ENCODE measurements at regions not wholly inside any gene's neighbourhood (a gene's known extent, or its start where the extent isn't known, plus 50 kb on each side); places are given as distances from the start of the nearest gene placed in this dataset.

DNA sequence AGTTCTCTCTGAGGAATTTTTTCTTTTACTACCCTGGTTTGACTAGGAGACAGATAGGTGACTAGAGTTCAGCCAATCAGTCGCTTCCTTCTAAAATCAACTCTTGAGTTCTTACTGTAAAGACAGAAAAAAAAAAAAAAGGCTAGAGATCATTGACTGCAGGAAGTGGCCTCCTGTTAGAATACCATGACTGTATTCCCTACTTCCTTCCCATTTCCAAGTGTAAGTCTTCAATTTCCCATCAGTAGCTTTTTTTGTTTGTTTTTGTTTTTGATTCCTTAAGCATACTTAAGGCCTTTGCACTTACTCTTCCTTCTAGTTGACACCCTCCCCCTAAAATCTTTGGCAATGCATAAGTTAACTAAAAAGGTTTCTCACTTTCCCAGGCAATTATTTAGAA, 154.3 kb downstream of the HMHB1 start:
- Mint-ChIP-seq H3K4me1 (no peaks in the 10 kb centered on the region), H3K9me3 (ENCODE audit: insufficient read depth) (no peaks in the 10 kb centered on the region), H3K4me3 (no peak overlapping the region), H3K27ac (no peak overlapping the region), H3K27me3 (peaks cover 7% of the 10 kb centered on the region)
- no peak overlapping the region for H3K27ac ChIP-seq (ENCODE audit: low read length in 2 of 2)
- H3K4me1 ChIP-seq (ENCODE audit: control insufficient read depth in 2 of 2, insufficient read depth in 2 of 2, low read length in 2 of 2): peaks cover 0 to 3% of the 10 kb centered on the region in 2 donors
- DNase-seq (no peak), ATAC-seq (ENCODE audit: low read depth) (no peak)
- H3K36me3 ChIP-seq (replicated peaks in 1 of 2; ENCODE audit: control extremely low read depth in 1 of 2, control insufficient read depth in 1 of 2, extremely low read depth in 1 of 2, insufficient read depth in 2 of 2, low read length in 1 of 2): no peaks in the 10 kb centered on the region
- TF ChIP-seq, protein P1, sequence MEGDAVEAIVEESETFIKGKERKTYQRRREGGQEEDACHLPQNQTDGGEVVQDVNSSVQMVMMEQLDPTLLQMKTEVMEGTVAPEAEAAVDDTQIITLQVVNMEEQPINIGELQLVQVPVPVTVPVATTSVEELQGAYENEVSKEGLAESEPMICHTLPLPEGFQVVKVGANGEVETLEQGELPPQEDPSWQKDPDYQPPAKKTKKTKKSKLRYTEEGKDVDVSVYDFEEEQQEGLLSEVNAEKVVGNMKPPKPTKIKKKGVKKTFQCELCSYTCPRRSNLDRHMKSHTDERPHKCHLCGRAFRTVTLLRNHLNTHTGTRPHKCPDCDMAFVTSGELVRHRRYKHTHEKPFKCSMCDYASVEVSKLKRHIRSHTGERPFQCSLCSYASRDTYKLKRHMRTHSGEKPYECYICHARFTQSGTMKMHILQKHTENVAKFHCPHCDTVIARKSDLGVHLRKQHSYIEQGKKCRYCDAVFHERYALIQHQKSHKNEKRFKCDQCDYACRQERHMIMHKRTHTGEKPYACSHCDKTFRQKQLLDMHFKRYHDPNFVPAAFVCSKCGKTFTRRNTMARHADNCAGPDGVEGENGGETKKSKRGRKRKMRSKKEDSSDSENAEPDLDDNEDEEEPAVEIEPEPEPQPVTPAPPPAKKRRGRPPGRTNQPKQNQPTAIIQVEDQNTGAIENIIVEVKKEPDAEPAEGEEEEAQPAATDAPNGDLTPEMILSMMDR (IDR thresholded peaks at IDR 0.05): no peak
- no peak for TF ChIP-seq EZH2 (IDR thresholded peaks at IDR 0.05; ENCODE audit: borderline replicate concordance, insufficient read depth, low read depth, low read length, poor library complexity, severe bottlenecking)
- intact Hi-C loops (cut with micrococcal nuclease): no loop called here
- no peak overlapping the region for H3K4me2 ChIP-seq (replicated peaks; ENCODE audit: low read depth, low read length, poor library complexity, severe bottlenecking)
- no peaks in the 10 kb centered on the region for H3K9me3 ChIP-seq (ENCODE audit: control extremely low read depth in 1 of 3, control insufficient read depth in 2 of 3, insufficient read depth in 1 of 3, low read length in 2 of 3)
- no peak overlapping the region for H3K4me3 ChIP-seq (ENCODE audit: control extremely low read depth in 1 of 5, extremely low read depth in 1 of 5, insufficient read depth in 1 of 5, low read depth in 2 of 5, low read length in 4 of 5)
- H3K27me3 ChIP-seq (replicated peaks in 1 of 4; ENCODE audit: control extremely low read depth in 1 of 4, control insufficient read depth in 3 of 4, insufficient read depth in 4 of 4, low read length in 3 of 4): peaks cover 0 to 4% (median 0%) of the 10 kb centered on the region in 4 experiments
- no peaks in the 10 kb centered on the region for H3K79me2 ChIP-seq (ENCODE audit: control insufficient read depth, insufficient read depth, low read length)
- no peaks in the 10 kb centered on the region for H4K20me1 ChIP-seq (ENCODE audit: control insufficient read depth, insufficient read depth, low read length, poor library complexity, severe bottlenecking)
- no peak overlapping the region for H3K9ac ChIP-seq (ENCODE audit: low read length)
- CTCF ChIA-PET: no interaction called here
- POLR2A ChIA-PET: no interaction called here
- no CpG with 5 or more reads among the region's 1 CpG for WGBS (ENCODE audit: insufficient coverage)
- no peak overlapping the region for H2AFZ ChIP-seq (ENCODE audit: insufficient read depth, low read depth, low read length, poor library complexity, severe bottlenecking)

DNA sequence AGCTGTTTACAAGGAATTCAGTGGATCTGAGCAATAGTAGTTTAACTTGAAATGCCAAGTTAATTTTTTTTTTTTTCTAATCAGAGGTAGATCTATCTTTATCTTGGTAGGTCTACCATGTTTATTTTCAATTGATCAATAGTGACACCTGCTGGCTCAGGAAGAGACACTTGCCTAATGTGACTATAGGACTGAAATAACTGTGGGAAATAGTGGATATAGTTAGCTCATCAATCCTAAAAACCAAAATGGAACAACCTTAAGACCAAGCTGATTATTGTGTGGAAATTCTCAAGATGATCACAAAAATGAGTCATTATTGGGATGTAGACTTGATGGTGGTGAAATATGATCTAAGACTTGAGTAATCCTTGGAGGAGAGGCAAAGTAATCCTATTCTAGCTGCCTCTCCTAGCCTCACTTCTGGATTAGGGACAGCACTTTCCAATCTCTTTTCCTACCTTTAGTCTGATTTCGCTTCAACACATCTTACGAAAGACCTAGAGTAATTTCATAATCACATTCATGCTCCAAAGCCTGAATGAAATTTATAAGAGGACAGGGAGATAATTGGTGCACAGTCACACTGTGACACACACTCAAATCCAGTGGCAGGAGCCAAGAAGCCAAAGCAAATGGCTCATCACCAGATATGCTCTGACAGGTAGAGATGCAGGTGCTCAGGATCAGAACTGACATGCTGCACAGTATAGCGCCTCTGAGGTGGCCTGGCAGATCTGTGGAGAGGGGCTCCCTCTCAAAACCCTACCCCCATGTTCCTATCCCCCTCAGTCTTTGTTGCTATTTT, 156.3 kb downstream of the HMHB1 start:
- Histone ChIP-seq H3K4me3 (ENCODE audit: control extremely low read depth in 1 of 5, extremely low read depth in 1 of 5, insufficient read depth in 1 of 5, low read depth in 2 of 5, low read length in 4 of 5) (no peak overlapping the region), H4K20me1 (ENCODE audit: control insufficient read depth, insufficient read depth, low read length, poor library complexity, severe bottlenecking) (no peaks in the 10 kb centered on the region), H3K4me2 (replicated peaks; ENCODE audit: low read depth, low read length, poor library complexity, severe bottlenecking) (no peak overlapping the region), H2AFZ (ENCODE audit: insufficient read depth, low read depth, low read length, poor library complexity, severe bottlenecking) (no peak overlapping the region), H3K79me2 (ENCODE audit: control insufficient read depth, insufficient read depth, low read length) (no peaks in the 10 kb centered on the region), H3K4me1 (ENCODE audit: control insufficient read depth in 2 of 2, insufficient read depth in 2 of 2, low read length in 2 of 2) (peaks cover 0 to 9% of the 10 kb centered on the region in 2 donors), H3K27ac (ENCODE audit: low read length in 2 of 2) (no peak overlapping the region), H3K36me3 (replicated peaks in 1 of 2; ENCODE audit: control extremely low read depth in 1 of 2, control insufficient read depth in 1 of 2, extremely low read depth in 1 of 2, insufficient read depth in 2 of 2, low read length in 1 of 2) (no peaks in the 10 kb centered on the region), H3K9me3 (ENCODE audit: control extremely low read depth in 1 of 3, control insufficient read depth in 2 of 3, insufficient read depth in 1 of 3, low read length in 2 of 3) (no peaks in the 10 kb centered on the region), H3K27me3 (replicated peaks in 1 of 4; ENCODE audit: control extremely low read depth in 1 of 4, control insufficient read depth in 3 of 4, insufficient read depth in 4 of 4, low read length in 3 of 4) (peaks cover 0 to 4% (median 0%) of the 10 kb centered on the region in 4 experiments), H3K9ac (ENCODE audit: low read length) (no peak overlapping the region)
- Mint-ChIP-seq H3K4me1 (peaks cover 9% of the 10 kb centered on the region), H3K27ac (no peak overlapping the region), H3K9me3 (ENCODE audit: insufficient read depth) (no peaks in the 10 kb centered on the region), H3K27me3 (peaks cover 7% of the 10 kb centered on the region), H3K4me3 (no peak overlapping the region)
- POLR2A ChIA-PET: no interaction called here
- CTCF ChIA-PET: interaction anchor here (0.6 to 1.5 kb wide), 6 partner anchors 144 to 1220 kb away, joined by 3 to 6 read pairs (median 4); no protein-coding TSS in a partner anchor
- DNase-seq: peak; percentile 10
- WGBS (ENCODE audit: insufficient coverage): no CpG with 5 or more reads among the region's 3 CpGs
- intact Hi-C loops (cut with micrococcal nuclease): no loop called here
- TF ChIP-seq, protein P1 (IDR thresholded peaks at IDR 0.05): no peak
- no peak for TF ChIP-seq EZH2 (IDR thresholded peaks at IDR 0.05; ENCODE audit: borderline replicate concordance, insufficient read depth, low read depth, low read length, poor library complexity, severe bottlenecking)
- ATAC-seq (ENCODE audit: low read depth): no peak
